GM18868 (cell line): ENCODE measurements at regions not wholly inside any gene's neighbourhood (a gene's known extent, or its start where the extent isn't known, plus 50 kb on each side); places are given as distances from the start of the nearest gene placed in this dataset.
"Not testable (repeated sequence)": the region's sequence is repeated elsewhere in the genome, so short reads cannot be mapped to it uniquely, and the experiment has no call there.

Source experiments
- ATAC-seq: cut with Tn5 transposase; IDR thresholded peaks from one replicate; pipeline ENCODE4 v1.9.1; 2021; ENCODE audit warnings: mild to moderate bottlenecking, moderate library complexity; ENCODE audit not compliant: unreplicated experiment

DNA sequence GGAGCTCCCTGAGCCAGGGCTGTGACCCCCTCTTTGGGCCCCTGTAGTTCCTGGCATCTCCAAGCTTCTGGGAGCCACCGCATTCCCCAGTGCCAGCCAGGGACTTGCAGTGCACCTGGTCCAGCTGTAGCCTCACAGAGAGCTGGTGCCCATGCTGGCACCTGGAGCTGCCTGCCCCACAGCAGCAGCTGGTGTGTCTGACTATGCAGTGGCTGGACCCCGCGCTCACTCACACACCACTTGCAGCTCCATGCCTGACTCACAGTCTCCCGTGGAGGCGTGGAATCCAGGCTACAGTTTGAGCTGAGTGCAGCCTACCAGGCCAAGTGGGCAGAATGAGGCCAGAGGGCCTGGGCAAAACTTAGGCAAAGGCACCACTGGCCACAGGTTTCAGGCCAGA lies 102.2 kb upstream of the NAMPT start:
- no peak for ATAC-seq

DNA sequence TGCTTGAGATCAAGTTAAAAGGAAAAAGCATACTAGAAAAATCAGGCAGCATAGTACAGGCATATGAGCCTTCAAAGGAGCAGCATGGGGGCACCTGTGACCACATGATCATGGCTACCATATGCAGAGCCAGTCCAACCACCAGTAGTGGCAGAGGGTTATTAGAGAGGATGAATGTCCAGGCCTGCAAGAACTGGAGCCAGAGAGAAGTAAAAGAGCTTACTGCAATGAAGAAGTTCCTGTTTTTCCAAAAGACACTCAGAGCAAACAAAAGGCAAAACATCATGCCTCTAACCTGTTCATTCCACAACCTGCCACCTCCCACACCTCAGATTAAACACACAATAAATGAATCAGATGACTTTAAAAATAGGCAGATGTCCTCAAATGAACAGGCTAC lies 99.6 kb upstream of the NAMPT start:
- no peak for ATAC-seq

DNA sequence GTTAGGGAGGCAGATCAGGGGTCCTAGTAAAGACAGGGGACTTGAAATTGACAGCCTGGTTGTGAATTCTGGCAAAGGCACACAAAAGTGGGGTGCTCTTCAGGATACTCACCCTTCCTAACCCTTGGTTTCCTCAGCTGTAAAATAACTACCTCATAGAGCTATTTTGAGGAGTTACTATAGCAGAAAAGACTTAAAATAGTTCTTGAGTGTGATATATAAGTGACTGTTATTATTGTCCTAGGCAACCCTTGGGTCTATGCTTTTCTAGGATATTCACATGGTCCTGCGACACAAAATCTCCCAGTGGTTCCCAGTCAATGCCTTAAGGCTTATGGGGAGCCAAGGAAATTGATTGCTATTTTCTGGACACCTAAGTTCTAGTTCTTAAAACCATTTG lies 98.1 kb upstream of the NAMPT start:
- no peak for ATAC-seq

GRCh38 chr7:106382129-106382528 lies 97.3 kb upstream of the NAMPT start:
- ATAC-seq = no peak

DNA sequence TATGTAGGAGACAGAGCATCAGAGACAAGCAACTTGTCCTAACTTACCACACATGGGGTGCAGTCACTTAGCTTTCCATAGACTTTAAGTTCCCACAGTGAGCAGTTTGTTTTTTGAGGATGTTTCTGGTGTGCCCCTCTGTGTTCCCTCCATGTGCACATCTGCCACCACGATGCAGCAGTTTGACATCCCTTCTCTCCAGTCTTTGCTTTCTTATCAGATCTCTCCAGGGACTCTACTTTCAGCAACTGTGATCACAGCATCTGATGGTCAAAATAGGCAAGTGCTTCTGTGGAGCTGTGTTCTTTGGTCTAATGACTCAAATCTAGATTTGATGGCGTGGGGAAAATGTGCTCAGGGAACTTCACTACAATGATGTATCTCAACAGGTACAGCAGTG lies 96.5 kb upstream of the NAMPT start:
- ATAC-seq = no peak

DNA sequence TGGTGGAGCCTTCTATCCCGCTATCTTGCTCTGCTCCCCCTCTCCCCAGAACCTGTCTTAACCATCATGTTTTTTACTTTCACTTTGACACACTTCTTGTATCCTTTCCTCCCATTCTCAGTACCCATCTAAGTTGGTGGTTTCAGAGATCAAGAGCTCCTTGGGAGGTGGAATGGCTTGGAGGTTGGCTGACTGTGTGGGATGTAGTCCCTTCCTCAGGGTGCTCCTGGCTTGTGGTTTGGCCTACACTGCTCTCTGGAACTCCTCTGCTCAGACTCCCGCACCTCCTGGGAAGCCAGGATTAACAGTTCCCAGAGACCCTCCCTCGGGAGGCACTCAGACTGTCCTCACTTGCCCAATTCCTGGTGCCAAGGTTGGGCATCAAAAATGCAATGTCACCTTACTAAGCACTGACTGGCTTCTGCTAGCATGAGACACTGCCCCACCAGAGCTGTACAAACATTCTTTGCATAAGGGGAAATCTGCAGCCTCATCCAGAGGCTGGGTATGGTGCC lies 93.1 kb upstream of the NAMPT start:
- ATAC-seq = no peak

GRCh38 chr7:106376026-106376799 lies 91.4 kb upstream of the NAMPT start:
- ATAC-seq = no peak

DNA sequence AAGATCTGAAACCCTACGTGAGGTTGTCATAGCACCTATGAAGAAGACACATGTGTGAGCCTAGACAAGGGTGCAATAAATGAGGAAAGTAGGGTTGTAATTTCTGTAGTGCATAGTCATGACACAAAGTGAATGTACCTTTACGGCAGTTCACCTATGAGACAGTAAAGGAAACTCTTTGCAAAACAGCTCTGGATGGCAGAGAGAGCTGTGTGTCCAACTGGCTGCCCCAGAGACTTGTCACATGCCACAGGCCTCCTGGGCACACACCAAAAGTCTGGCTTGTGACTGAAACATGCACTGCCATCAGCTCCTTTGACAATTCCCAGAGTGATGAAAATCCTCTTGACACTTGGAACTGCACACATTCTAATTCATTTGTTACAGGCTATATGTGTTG lies 90.7 kb upstream of the NAMPT start:
- no peak for ATAC-seq

DNA sequence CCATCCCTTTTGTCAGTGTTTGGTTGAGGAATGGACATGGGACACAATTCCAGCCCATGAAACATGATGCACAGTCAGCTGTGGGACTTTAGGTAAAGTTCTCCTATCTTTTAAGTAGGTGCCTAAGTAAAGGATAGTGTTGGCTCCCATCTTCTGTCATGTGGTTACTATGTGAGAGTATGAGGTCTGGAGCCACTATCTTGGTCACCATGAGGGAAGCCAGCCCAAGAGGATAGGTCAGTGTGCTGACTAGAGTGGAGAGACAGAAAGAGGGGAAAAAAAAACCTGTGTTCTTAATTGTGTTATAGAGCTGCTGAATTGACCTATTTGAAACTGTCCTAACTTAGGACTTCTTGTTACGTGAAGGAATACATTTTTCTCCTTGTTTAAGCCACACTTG lies 89.7 kb upstream of the NAMPT start:
- no peak for ATAC-seq

DNA sequence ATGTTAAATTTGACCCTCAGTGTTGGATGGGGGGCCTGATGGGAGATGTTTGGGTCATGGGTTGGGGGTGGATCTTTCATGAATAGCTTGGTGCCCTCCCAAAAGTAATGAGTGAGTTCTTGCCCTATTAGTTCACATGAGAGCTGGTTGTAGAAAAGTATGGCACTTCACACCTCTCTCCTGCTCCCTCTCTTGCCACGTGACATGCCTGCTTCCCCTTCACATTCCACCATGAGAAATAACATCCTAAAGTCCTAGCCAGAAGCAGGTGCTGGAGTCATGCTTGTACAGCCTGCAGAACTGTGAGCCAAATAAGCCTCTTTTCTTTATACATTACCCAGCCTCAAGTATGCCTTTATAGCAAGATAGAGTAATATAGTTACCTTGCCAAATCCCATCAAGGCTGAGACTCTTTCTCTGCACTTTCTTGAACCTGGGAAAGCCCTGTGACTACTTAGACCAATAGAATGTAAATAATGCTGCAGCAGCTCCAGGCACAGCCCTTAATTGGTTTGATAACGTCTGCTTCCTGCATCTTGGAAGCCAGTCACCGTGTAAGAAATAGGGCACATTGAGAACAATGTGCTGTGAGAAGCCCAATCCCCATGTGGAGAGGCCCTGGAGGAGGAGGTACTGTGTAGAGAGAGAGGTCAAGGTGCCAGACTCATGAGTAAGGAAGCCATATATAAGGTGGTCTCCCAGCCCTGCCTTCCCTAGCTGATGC lies 88.0 kb upstream of the NAMPT start:
- ATAC-seq = no peak

DNA sequence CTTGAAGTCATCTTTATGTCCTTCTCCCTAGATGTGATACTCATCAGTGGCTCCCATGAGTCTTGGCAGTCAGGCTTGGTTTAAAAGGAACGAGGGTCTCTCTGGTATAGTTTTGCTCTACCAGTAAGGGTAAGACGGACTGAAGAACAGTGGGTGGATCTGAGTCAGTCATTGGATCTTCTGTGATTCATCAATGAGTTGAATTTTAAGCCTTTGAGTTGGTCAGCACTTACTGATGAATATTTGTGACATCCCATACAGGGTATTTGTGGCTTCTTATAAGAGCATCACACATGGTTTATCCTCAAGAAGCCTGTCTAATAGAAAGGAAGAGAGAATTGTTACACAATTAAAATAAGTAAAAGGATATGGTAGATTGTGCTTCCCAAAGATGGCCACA lies 87.3 kb upstream of the NAMPT start:
- no peak for ATAC-seq

DNA sequence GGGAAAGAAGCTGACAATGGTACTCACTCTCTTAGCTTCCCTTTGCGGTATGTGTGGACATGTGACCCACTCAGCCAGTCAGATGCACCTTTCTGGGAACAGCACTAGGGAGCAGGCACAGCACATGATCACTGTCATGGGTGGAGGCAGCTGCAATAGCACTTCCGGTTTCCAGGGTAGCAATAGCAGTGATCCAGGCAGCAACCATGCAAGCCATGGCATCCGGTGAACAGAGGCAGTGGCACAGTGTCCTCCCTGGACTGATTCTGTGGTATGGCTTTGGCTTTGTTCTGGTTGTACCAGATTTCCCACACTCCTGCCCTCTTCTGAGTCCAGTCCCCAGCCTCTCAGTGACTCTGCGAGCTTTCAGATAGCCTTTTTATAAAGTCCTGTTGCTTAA lies 86.8 kb upstream of the NAMPT start:
- ATAC-seq = no peak

DNA sequence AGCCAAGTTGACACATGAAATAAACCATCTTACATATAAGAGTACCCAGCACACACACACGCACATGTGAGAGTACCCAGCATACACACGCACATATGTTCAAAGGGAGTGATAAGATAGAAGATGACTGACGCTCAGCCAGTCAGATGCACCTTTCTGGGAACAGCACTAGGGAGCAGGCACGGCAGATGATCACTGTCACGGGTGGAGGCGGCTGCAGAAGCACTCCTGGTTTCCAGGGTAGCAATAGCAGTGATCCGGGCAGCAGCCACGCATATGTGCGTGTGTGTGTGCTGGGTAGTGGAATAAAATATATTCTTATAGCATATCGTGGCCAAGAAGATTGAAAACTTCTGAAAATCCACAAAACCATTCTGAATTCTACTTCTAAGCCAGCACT lies 85.8 kb upstream of the NAMPT start:
- no peak for ATAC-seq

- no peak for ATAC-seq
Observed at GRCh38 chr7:106369816-106370215, 85.0 kb upstream of the NAMPT start.

- ATAC-seq = no peak
Observed at GRCh38 chr7:106369352-106369751, 84.6 kb upstream of the NAMPT start.

DNA sequence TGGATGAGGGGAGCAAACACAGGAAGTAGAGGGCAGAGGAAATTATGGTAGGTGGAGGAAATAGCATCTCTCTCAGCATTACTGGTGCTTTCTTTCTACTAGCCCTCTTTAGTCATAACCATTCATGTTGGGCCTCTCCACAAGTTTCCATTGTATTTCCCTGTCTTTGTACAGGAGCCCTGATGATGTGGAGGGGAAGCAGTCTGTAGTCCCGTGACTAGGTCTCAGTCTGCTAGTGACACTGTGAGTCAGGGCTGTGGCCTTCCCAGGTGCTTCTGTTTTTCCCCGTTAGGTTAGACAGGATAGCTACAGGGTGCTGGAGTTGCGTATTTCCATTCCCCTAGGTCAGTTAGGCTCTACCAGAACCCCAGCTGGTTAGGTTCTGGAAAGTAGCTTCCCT lies 82.9 kb upstream of the NAMPT start:
- no peak for ATAC-seq

DNA sequence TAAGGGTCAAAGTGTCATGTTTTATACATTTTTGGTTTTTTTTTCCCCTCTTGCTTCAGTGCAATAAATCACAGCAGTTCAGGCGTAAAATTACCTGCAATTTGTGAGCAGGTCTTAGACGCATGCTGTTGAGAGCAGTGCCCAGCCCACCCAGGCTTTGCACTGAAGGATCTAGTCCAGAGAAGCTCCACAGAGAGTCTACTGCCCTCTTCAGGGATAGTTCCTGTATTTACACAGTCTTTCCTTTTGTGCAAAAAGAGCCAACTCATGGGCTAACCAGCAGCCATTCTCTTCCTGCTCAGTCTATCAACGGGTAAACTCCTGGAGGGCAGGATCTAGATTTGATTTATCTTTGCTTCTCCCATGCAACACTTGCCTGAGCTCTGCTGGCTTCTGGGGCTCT lies 82.2 kb upstream of the NAMPT start:
- ATAC-seq = peak; percentile 45

DNA sequence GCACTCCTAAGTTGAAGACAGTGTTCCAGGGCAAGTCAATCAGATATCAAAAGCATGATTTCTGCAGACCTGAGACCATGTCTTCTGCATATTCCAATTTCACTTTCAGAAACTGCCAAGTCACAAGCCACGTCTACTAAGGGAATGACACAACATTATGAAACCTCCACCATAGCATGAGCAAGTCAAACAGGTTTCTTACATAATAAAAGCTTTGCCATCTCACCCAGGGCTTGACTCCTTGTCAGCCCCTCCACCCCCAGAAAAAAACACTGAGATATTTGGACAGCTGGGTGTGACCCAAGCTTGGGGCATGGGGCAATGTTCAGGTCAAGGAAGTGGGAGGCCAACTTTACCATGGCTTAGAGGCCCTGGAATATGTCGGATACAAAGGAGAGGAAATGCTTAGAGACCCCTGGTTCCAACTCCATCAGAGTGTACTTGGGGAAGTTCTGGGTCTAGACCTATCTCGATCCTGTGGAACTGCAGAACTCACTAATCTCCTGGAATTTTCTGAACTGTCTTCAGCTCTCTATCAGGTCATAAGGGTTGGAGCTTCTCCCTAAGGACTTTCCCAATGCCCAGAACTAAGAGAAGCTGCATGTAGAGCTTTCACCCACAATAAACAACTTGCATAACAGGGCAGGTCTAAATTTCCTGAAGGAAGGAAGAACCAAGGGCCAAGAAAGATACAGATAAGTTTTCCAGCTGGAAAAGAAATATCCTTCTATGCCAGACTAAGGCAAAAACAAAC lies 80.6 kb upstream of the NAMPT start:
- ATAC-seq = peak; percentile 91

DNA sequence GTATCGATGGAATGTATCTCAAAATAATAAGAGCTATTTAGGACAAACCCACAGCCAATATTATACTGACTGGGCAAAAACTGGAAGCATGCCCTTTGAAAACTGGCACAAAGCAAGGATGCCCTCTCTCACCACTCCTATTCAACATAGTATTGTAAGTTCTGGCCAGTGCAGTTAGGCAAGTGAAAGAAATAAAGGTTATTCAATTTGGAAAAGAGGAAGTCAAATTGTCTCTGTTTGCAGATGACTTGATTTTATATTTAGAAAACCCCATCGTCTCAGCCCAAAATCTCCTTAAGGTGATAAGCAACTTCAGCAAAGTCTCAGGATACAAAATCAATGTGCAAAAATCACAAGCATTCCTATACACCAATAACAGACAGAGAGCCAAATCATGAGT lies 77.7 kb upstream of the NAMPT start:
- not testable (repeated sequence) for ATAC-seq

- ATAC-seq = no peak
Observed at GRCh38 chr7:106358103-106358663, 73.4 kb upstream of the NAMPT start.

- ATAC-seq = no peak
Observed at GRCh38 chr7:106357675-106358074, 72.9 kb upstream of the NAMPT start.
